ENCODE measurements at regions not wholly inside any gene's neighbourhood (a gene's known extent, or its start where the extent isn't known, plus 50 kb on each side); places are given as distances from the start of the nearest gene placed in this dataset.

DNA sequence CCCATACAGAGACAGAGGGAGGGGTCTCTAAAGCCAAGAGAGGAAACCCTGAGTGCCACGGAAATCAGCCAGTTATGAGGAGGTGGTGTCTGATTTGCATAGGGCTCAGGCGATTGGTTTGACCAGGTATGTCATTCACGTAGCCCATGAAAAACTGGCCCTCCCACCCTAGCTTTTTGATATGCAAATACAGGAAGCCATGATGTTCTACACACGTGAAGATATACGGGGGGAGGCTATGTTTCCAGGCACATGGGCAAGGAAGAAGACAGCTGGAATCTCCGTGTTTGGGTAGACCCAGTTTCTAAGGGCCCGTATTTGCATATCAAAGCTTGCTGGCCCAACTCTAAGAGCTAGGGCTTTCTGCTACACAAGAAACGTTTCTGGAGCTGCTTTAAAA lies 717.8 kb upstream of the SEL1L start (continued):
- TF ChIP-seq, protein P1, sequence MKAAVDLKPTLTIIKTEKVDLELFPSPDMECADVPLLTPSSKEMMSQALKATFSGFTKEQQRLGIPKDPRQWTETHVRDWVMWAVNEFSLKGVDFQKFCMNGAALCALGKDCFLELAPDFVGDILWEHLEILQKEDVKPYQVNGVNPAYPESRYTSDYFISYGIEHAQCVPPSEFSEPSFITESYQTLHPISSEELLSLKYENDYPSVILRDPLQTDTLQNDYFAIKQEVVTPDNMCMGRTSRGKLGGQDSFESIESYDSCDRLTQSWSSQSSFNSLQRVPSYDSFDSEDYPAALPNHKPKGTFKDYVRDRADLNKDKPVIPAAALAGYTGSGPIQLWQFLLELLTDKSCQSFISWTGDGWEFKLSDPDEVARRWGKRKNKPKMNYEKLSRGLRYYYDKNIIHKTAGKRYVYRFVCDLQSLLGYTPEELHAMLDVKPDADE (IDR thresholded peaks at IDR 0.05) = no peak
- TF ChIP-seq EZH2phosphoT487 (IDR thresholded peaks at IDR 0.05; ENCODE audit: unreplicated experiment) (no peak), NANOG (IDR thresholded peaks at IDR 0.05; ENCODE audit: borderline replicate concordance) (no peak)

DNA sequence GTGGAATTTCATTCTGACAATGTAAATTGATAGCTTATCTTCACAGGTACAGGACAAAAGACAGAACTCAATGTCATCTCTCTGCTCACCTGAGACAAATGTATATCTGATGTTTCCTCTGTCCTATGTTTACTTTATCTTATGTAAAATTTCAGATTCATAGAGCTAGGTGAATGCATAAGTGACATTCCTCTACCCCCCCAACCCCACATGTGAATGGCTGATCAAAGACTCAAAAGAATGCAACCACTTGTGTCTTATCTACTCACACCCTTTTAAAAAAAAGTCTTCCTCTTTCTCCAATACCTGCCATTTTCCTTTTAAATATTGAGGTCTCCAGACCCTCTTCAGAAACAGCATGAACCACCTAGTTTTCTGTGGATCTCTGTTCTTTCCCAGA lies 736.6 kb upstream of the SEL1L start:
- Mint-ChIP-seq H3K36me3 (ENCODE audit: low read depth) (peaks cover 18% of the 10 kb centered on the region; the same call in 2 of the 3 replicates), H3K4me1 (no peaks in the 10 kb centered on the region), H3K9me3 (peaks cover 92% of the 10 kb centered on the region), H3K27ac (no peak overlapping the region), H3K27me3 (ENCODE audit: insufficient read depth, low read depth, poor library complexity) (no peaks in the 10 kb centered on the region), H3K4me3 (no peak overlapping the region)
- no peak for ATAC-seq
- H3K79me2 ChIP-seq (replicated peaks; ENCODE audit: insufficient read depth) = no peaks in the 10 kb centered on the region
- DNase-seq (ENCODE audit: low spot score) = no peak
- peaks cover 7% of the 10 kb centered on the region; the same call in 1 of the 2 replicates for H3K4me1 ChIP-seq (ENCODE audit: insufficient read depth)
- no peak overlapping the region for H3K4me2 ChIP-seq
- H3K27me3 ChIP-seq (ENCODE audit: insufficient read depth) = no peaks in the 10 kb centered on the region
- no peak overlapping the region for H3K4me3 ChIP-seq
- H2AFZ ChIP-seq = no peak overlapping the region
- H3K9me2 ChIP-seq (ENCODE audit: insufficient read depth) = peaks cover 11% of the 10 kb centered on the region
- no peak overlapping the region for H3K27ac ChIP-seq (ENCODE audit: low read depth)
- H3F3A ChIP-seq (replicated peaks; ENCODE audit: low read depth) = no peaks in the 10 kb centered on the region
- no peaks in the 10 kb centered on the region for H4K20me1 ChIP-seq (replicated peaks; ENCODE audit: insufficient read depth)
- no peaks in the 10 kb centered on the region for H3K36me3 ChIP-seq (ENCODE audit: insufficient read depth)
- no peak for TF ChIP-seq EZH2 (IDR thresholded peaks at IDR 0.05; ENCODE audit: low read depth, unreplicated experiment)
- TF ChIP-seq EZH2phosphoT487 (IDR thresholded peaks at IDR 0.05; ENCODE audit: unreplicated experiment) = no peak
- TF ChIP-seq, protein P2, sequence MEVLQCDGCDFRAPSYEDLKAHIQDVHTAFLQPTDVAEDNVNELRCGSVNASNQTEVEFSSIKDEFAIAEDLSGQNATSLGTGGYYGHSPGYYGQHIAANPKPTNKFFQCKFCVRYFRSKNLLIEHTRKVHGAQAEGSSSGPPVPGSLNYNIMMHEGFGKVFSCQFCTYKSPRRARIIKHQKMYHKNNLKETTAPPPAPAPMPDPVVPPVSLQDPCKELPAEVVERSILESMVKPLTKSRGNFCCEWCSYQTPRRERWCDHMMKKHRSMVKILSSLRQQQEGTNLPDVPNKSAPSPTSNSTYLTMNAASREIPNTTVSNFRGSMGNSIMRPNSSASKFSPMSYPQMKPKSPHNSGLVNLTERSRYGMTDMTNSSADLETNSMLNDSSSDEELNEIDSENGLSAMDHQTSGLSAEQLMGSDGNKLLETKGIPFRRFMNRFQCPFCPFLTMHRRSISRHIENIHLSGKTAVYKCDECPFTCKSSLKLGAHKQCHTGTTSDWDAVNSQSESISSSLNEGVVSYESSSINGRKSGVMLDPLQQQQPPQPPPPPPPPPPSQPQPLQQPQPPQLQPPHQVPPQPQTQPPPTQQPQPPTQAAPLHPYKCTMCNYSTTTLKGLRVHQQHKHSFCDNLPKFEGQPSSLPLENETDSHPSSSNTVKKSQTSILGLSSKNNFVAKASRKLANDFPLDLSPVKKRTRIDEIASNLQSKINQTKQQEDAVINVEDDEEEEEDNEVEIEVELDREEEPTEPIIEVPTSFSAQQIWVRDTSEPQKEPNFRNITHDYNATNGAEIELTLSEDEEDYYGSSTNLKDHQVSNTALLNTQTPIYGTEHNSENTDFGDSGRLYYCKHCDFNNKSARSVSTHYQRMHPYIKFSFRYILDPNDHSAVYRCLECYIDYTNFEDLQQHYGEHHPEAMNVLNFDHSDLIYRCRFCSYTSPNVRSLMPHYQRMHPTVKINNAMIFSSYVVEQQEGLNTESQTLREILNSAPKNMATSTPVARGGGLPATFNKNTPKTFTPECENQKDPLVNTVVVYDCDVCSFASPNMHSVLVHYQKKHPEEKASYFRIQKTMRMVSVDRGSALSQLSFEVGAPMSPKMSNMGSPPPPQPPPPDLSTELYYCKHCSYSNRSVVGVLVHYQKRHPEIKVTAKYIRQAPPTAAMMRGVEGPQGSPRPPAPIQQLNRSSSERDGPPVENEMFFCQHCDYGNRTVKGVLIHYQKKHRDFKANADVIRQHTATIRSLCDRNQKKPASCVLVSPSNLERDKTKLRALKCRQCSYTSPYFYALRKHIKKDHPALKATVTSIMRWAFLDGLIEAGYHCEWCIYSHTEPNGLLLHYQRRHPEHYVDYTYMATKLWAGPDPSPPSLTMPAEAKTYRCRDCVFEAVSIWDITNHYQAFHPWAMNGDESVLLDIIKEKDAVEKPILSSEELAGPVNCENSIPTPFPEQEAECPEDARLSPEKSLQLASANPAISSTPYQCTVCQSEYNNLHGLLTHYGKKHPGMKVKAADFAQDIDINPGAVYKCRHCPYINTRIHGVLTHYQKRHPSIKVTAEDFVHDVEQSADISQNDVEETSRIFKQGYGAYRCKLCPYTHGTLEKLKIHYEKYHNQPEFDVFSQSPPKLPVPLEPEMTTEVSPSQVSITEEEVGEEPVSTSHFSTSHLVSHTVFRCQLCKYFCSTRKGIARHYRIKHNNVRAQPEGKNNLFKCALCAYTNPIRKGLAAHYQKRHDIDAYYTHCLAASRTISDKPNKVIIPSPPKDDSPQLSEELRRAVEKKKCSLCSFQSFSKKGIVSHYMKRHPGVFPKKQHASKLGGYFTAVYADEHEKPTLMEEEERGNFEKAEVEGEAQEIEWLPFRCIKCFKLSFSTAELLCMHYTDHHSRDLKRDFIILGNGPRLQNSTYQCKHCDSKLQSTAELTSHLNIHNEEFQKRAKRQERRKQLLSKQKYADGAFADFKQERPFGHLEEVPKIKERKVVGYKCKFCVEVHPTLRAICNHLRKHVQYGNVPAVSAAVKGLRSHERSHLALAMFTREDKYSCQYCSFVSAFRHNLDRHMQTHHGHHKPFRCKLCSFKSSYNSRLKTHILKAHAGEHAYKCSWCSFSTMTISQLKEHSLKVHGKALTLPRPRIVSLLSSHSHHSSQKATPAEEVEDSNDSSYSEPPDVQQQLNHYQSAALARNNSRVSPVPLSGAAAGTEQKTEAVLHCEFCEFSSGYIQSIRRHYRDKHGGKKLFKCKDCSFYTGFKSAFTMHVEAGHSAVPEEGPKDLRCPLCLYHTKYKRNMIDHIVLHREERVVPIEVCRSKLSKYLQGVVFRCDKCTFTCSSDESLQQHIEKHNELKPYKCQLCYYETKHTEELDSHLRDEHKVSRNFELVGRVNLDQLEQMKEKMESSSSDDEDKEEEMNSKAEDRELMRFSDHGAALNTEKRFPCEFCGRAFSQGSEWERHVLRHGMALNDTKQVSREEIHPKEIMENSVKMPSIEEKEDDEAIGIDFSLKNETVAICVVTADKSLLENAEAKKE (CRISPR knock-in tag; IDR thresholded peaks at IDR 0.05) = no peak
- TF ChIP-seq CREB1 (CRISPR knock-in tag; IDR thresholded peaks at IDR 0.05; ENCODE audit: low read depth) = no peak
- no peak for TF ChIP-seq ZNF331 (CRISPR knock-in tag; IDR thresholded peaks at IDR 0.05; ENCODE audit: low read depth)
- TF ChIP-seq, protein P3, sequence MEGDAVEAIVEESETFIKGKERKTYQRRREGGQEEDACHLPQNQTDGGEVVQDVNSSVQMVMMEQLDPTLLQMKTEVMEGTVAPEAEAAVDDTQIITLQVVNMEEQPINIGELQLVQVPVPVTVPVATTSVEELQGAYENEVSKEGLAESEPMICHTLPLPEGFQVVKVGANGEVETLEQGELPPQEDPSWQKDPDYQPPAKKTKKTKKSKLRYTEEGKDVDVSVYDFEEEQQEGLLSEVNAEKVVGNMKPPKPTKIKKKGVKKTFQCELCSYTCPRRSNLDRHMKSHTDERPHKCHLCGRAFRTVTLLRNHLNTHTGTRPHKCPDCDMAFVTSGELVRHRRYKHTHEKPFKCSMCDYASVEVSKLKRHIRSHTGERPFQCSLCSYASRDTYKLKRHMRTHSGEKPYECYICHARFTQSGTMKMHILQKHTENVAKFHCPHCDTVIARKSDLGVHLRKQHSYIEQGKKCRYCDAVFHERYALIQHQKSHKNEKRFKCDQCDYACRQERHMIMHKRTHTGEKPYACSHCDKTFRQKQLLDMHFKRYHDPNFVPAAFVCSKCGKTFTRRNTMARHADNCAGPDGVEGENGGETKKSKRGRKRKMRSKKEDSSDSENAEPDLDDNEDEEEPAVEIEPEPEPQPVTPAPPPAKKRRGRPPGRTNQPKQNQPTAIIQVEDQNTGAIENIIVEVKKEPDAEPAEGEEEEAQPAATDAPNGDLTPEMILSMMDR (conservative IDR thresholded peaks at IDR 0.05; ENCODE audit: low read depth in 2 of 2) = no peak
- TF ChIP-seq POLR2AphosphoS5 (IDR thresholded peaks at IDR 0.05; ENCODE audit: low read depth) = no peak
- no peak for TF ChIP-seq JUNB (IDR thresholded peaks at IDR 0.05; ENCODE audit: unreplicated experiment)
- no peak for TF ChIP-seq NANOG (IDR thresholded peaks at IDR 0.05; ENCODE audit: borderline replicate concordance)
- TF ChIP-seq, protein P1 (IDR thresholded peaks at IDR 0.05) = no peak
- no peak for TF ChIP-seq STAT1 (IDR thresholded peaks at IDR 0.05; ENCODE audit: unreplicated experiment)
- no peak for TF ChIP-seq ZNF114 (CRISPR knock-in tag; IDR thresholded peaks at IDR 0.05)

All from GM23338 (cell line).